Upper lobe of left lung (tissue), 4 donors: ENCODE measurements at regions not wholly inside any gene's neighbourhood (a gene's known extent, or its start where the extent isn't known, plus 50 kb on each side); places are given as distances from the start of the nearest gene placed in this dataset.

ENCODE experiments used
- EP300 ChIP-seq, 4 donors: sonication (generic); formaldehyde crosslinking; IDR thresholded peaks; one replicate each; pipeline ENCODE4 v1.5.1; 2017; ENCODE audit warnings: antibody characterized with exemption in 4 of 4, control low read depth in 2 of 4
- POLR2A ChIP-seq, 4 donors: fragments of 450-650 bp; IDR thresholded peaks; one replicate each; pipeline ENCODE4 v1.5.1; 2016 to 2017; ENCODE audit warnings: antibody characterized with exemption in 4 of 4, mild to moderate bottlenecking in 2 of 4
- TF ChIP-seq, protein P1 (sequence below), 6 experiments: fragments of 450-650 bp in 4 of 6; fragments of 200-600 bp in 2 of 6; sonication (generic) in 2 of 6; IDR thresholded peaks; one replicate each; pipeline ENCODE4 v1.5.1; 2016 to 2019; ENCODE audit warnings: antibody characterized with exemption in 6 of 6

- TF ChIP-seq, protein P1, sequence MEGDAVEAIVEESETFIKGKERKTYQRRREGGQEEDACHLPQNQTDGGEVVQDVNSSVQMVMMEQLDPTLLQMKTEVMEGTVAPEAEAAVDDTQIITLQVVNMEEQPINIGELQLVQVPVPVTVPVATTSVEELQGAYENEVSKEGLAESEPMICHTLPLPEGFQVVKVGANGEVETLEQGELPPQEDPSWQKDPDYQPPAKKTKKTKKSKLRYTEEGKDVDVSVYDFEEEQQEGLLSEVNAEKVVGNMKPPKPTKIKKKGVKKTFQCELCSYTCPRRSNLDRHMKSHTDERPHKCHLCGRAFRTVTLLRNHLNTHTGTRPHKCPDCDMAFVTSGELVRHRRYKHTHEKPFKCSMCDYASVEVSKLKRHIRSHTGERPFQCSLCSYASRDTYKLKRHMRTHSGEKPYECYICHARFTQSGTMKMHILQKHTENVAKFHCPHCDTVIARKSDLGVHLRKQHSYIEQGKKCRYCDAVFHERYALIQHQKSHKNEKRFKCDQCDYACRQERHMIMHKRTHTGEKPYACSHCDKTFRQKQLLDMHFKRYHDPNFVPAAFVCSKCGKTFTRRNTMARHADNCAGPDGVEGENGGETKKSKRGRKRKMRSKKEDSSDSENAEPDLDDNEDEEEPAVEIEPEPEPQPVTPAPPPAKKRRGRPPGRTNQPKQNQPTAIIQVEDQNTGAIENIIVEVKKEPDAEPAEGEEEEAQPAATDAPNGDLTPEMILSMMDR (IDR thresholded peaks at IDR 0.05), result no peak
- no peak for TF ChIP-seq POLR2A (IDR thresholded peaks at IDR 0.05)
- no peak for TF ChIP-seq EP300 (IDR thresholded peaks at IDR 0.05)
Observed at GRCh38 chr5:163260471-163260870, 176.9 kb upstream of the CCNG1 start.
